ENCODE measurements at regions not wholly inside any gene's neighbourhood (a gene's known extent, or its start where the extent isn't known, plus 50 kb on each side); places are given as distances from the start of the nearest gene placed in this dataset.

- no peak overlapping the region for H3K27ac ChIP-seq (ENCODE audit: low read depth, low read length)
- no peak for DNase-seq (ENCODE audit: low read depth in 4 of 6, low spot score in 6 of 6)
- H3K9me3 ChIP-seq (ENCODE audit: control insufficient read depth, insufficient read depth, low read length) = no peaks in the 10 kb centered on the region
- H3K27me3 ChIP-seq (ENCODE audit: control insufficient read depth, insufficient read depth, low read length) = no peaks in the 10 kb centered on the region
- no peaks in the 10 kb centered on the region for H3K4me1 ChIP-seq (ENCODE audit: control insufficient read depth, insufficient read depth, low read length)
- no peaks in the 10 kb centered on the region for H3K36me3 ChIP-seq (ENCODE audit: control insufficient read depth, insufficient read depth, low read length)
- 100% methylated on average over 3 of the region's 5 CpGs for WGBS (ENCODE audit: insufficient coverage)
- H3K4me3 ChIP-seq (ENCODE audit: low read depth, low read length) = no peak overlapping the region
Observed at GRCh38 chr6:97689078-97689754, 406.2 kb upstream of the MMS22L start.

- Histone ChIP-seq H3K4me1 (ENCODE audit: control insufficient read depth, insufficient read depth, low read length) (no peaks in the 10 kb centered on the region), H3K36me3 (ENCODE audit: control insufficient read depth, insufficient read depth, low read length) (no peaks in the 10 kb centered on the region), H3K27ac (ENCODE audit: low read depth, low read length) (no peak overlapping the region), H3K4me3 (ENCODE audit: low read depth, low read length) (no peak overlapping the region), H3K27me3 (ENCODE audit: control insufficient read depth, insufficient read depth, low read length) (no peaks in the 10 kb centered on the region), H3K9me3 (ENCODE audit: control insufficient read depth, insufficient read depth, low read length) (no peaks in the 10 kb centered on the region)
- DNase-seq (ENCODE audit: low read depth in 4 of 6, low spot score in 6 of 6) = no peak
Observed at GRCh38 chr6:97697456-97697855, 414.4 kb upstream of the MMS22L start.

GRCh38 chr6:97701801-97702200, 418.8 kb upstream of the MMS22L start:
- Histone ChIP-seq H3K27me3 (ENCODE audit: control insufficient read depth, insufficient read depth, low read length) (no peaks in the 10 kb centered on the region), H3K36me3 (ENCODE audit: control insufficient read depth, insufficient read depth, low read length) (no peaks in the 10 kb centered on the region), H3K4me1 (ENCODE audit: control insufficient read depth, insufficient read depth, low read length) (no peaks in the 10 kb centered on the region), H3K9me3 (ENCODE audit: control insufficient read depth, insufficient read depth, low read length) (no peaks in the 10 kb centered on the region), H3K27ac (ENCODE audit: low read depth, low read length) (no peak overlapping the region), H3K4me3 (ENCODE audit: low read depth, low read length) (no peak overlapping the region)
- 100% methylated on average over 1 of the region's 2 CpGs for WGBS (ENCODE audit: insufficient coverage)
- DNase-seq (ENCODE audit: low read depth in 4 of 6, low spot score in 6 of 6) = no peak

- H3K27ac ChIP-seq (ENCODE audit: low read depth, low read length) = no peak overlapping the region
- H3K9me3 ChIP-seq (ENCODE audit: control insufficient read depth, insufficient read depth, low read length) = no peaks in the 10 kb centered on the region
- no peaks in the 10 kb centered on the region for H3K4me1 ChIP-seq (ENCODE audit: control insufficient read depth, insufficient read depth, low read length)
- no peaks in the 10 kb centered on the region for H3K27me3 ChIP-seq (ENCODE audit: control insufficient read depth, insufficient read depth, low read length)
- no peaks in the 10 kb centered on the region for H3K36me3 ChIP-seq (ENCODE audit: control insufficient read depth, insufficient read depth, low read length)
- no peak overlapping the region for H3K4me3 ChIP-seq (ENCODE audit: low read depth, low read length)
- no peak for DNase-seq (ENCODE audit: low read depth in 4 of 6, low spot score in 6 of 6)
Observed at GRCh38 chr6:97702248-97702647, 419.2 kb upstream of the MMS22L start.

- H3K27ac ChIP-seq (ENCODE audit: low read depth, low read length) = no peak overlapping the region
- WGBS (ENCODE audit: insufficient coverage) = no CpG with 5 or more reads among the region's 2 CpGs
- H3K4me1 ChIP-seq (ENCODE audit: control insufficient read depth, insufficient read depth, low read length) = no peaks in the 10 kb centered on the region
- H3K27me3 ChIP-seq (ENCODE audit: control insufficient read depth, insufficient read depth, low read length) = no peaks in the 10 kb centered on the region
- no peaks in the 10 kb centered on the region for H3K36me3 ChIP-seq (ENCODE audit: control insufficient read depth, insufficient read depth, low read length)
- no peak for DNase-seq (ENCODE audit: low read depth in 4 of 6, low spot score in 6 of 6)
- no peak overlapping the region for H3K4me3 ChIP-seq (ENCODE audit: low read depth, low read length)
- no peaks in the 10 kb centered on the region for H3K9me3 ChIP-seq (ENCODE audit: control insufficient read depth, insufficient read depth, low read length)
Observed at GRCh38 chr6:97703661-97704060, 420.6 kb upstream of the MMS22L start.

- Histone ChIP-seq H3K4me3 (ENCODE audit: low read depth, low read length) (no peak overlapping the region), H3K9me3 (ENCODE audit: control insufficient read depth, insufficient read depth, low read length) (no peaks in the 10 kb centered on the region), H3K36me3 (ENCODE audit: control insufficient read depth, insufficient read depth, low read length) (no peaks in the 10 kb centered on the region), H3K27ac (ENCODE audit: low read depth, low read length) (no peak overlapping the region), H3K27me3 (ENCODE audit: control insufficient read depth, insufficient read depth, low read length) (no peaks in the 10 kb centered on the region), H3K4me1 (ENCODE audit: control insufficient read depth, insufficient read depth, low read length) (no peaks in the 10 kb centered on the region)
- peak in 2 of 6 donors; percentile 23 to 32 for DNase-seq (ENCODE audit: low read depth in 4 of 6, low spot score in 6 of 6)
- 34% methylated on average over 2 of the region's 2 CpGs for WGBS (ENCODE audit: insufficient coverage)
Observed at GRCh38 chr6:97705568-97705967, 422.6 kb upstream of the MMS22L start.

- Histone ChIP-seq H3K4me1 (ENCODE audit: control insufficient read depth, insufficient read depth, low read length) (no peaks in the 10 kb centered on the region), H3K27me3 (ENCODE audit: control insufficient read depth, insufficient read depth, low read length) (no peaks in the 10 kb centered on the region), H3K27ac (ENCODE audit: low read depth, low read length) (no peak overlapping the region), H3K4me3 (ENCODE audit: low read depth, low read length) (no peak overlapping the region), H3K36me3 (ENCODE audit: control insufficient read depth, insufficient read depth, low read length) (no peaks in the 10 kb centered on the region), H3K9me3 (ENCODE audit: control insufficient read depth, insufficient read depth, low read length) (peaks cover 2% of the 10 kb centered on the region)
- DNase-seq (ENCODE audit: low read depth in 4 of 6, low spot score in 6 of 6) = no peak
- WGBS (ENCODE audit: insufficient coverage) = 100% methylated on average over 1 of the region's 4 CpGs
Observed at GRCh38 chr6:97712751-97713150, 429.7 kb upstream of the MMS22L start.

GRCh38 chr6:97714772-97715171, 431.8 kb upstream of the MMS22L start:
- Histone ChIP-seq H3K27ac (ENCODE audit: low read depth, low read length) (no peak overlapping the region), H3K4me1 (ENCODE audit: control insufficient read depth, insufficient read depth, low read length) (no peaks in the 10 kb centered on the region), H3K27me3 (ENCODE audit: control insufficient read depth, insufficient read depth, low read length) (no peaks in the 10 kb centered on the region), H3K9me3 (ENCODE audit: control insufficient read depth, insufficient read depth, low read length) (peaks cover 2% of the 10 kb centered on the region), H3K4me3 (ENCODE audit: low read depth, low read length) (no peak overlapping the region), H3K36me3 (ENCODE audit: control insufficient read depth, insufficient read depth, low read length) (no peaks in the 10 kb centered on the region)
- DNase-seq (ENCODE audit: low read depth in 4 of 6, low spot score in 6 of 6) = no peak

GRCh38 chr6:97717086-97717485, 434.1 kb upstream of the MMS22L start:
- DNase-seq (ENCODE audit: low read depth in 4 of 6, low spot score in 6 of 6) = peak in 1 of 6 donors; percentile 72
- no peaks in the 10 kb centered on the region for H3K27me3 ChIP-seq (ENCODE audit: control insufficient read depth, insufficient read depth, low read length)
- no peak overlapping the region for H3K4me3 ChIP-seq (ENCODE audit: low read depth, low read length)
- peaks cover 2% of the 10 kb centered on the region for H3K9me3 ChIP-seq (ENCODE audit: control insufficient read depth, insufficient read depth, low read length)
- no peaks in the 10 kb centered on the region for H3K36me3 ChIP-seq (ENCODE audit: control insufficient read depth, insufficient read depth, low read length)
- H3K4me1 ChIP-seq (ENCODE audit: control insufficient read depth, insufficient read depth, low read length) = no peaks in the 10 kb centered on the region
- no peak overlapping the region for H3K27ac ChIP-seq (ENCODE audit: low read depth, low read length)
- 85% methylated on average over 3 of the region's 3 CpGs for WGBS (ENCODE audit: insufficient coverage)

- no peak overlapping the region for H3K4me3 ChIP-seq (ENCODE audit: low read depth, low read length)
- 58% methylated on average over 2 of the region's 2 CpGs for WGBS (ENCODE audit: insufficient coverage)
- DNase-seq (ENCODE audit: low read depth in 4 of 6, low spot score in 6 of 6) = peak in 4 of 6 donors; percentile 13 to 85 (median 48)
Observed at GRCh38 chr6:97726378-97726777, 443.4 kb upstream of the MMS22L start.

More at GRCh38 chr6:97726378-97726777, 443.4 kb upstream of the MMS22L start:
- no peaks in the 10 kb centered on the region for H3K4me1 ChIP-seq (ENCODE audit: control insufficient read depth, insufficient read depth, low read length)
- H3K27me3 ChIP-seq (ENCODE audit: control insufficient read depth, insufficient read depth, low read length) = no peaks in the 10 kb centered on the region
- no peak overlapping the region for H3K27ac ChIP-seq (ENCODE audit: low read depth, low read length)
- H3K36me3 ChIP-seq (ENCODE audit: control insufficient read depth, insufficient read depth, low read length) = no peaks in the 10 kb centered on the region
- no peaks in the 10 kb centered on the region for H3K9me3 ChIP-seq (ENCODE audit: control insufficient read depth, insufficient read depth, low read length)

Measured in spinal cord (tissue), 9 donors.